Upper lobe of right lung (tissue), 1 donor: ENCODE measurements at regions not wholly inside any gene's neighbourhood (a gene's known extent, or its start where the extent isn't known, plus 50 kb on each side); places are given as distances from the start of the nearest gene placed in this dataset.
"Not testable (repeated sequence)": the region's sequence is repeated elsewhere in the genome, so short reads cannot be mapped to it uniquely, and the experiment has no call there.

ENCODE experiments used
- ATAC-seq: fragments of 200-7000 bp; cut with Tn5 transposase; one replicate; pipeline ENCODE4 v1.9.1; 2020; ENCODE audit warnings: mild to moderate bottlenecking, moderate library complexity
- DNase-seq: peaks from one replicate; pipeline ENCODE4 v3.0.0-alpha.2; 2020
- H3K27ac ChIP-seq: fragments of 200-600 bp; one replicate; pipeline ENCODE4 v1.8.0; 2022
- H3K27me3 ChIP-seq: fragments of 200-600 bp; one replicate; pipeline ENCODE4 v1.8.0; 2022; ENCODE audit warnings: mild to moderate bottlenecking
- H3K36me3 ChIP-seq: fragments of 200-600 bp; one replicate; pipeline ENCODE4 v1.8.0; 2022
- H3K4me1 ChIP-seq: fragments of 200-600 bp; one replicate; pipeline ENCODE4 v1.8.0; 2022
- H3K4me3 ChIP-seq: fragments of 200-600 bp; one replicate; pipeline ENCODE4 v1.8.0; 2022; ENCODE audit warnings: mild to moderate bottlenecking
- H3K9me3 ChIP-seq: fragments of 200-600 bp; one replicate; pipeline ENCODE4 v1.8.0; 2022
- intact Hi-C: fragments of 100-400 bp; cut with DNase I; formaldehyde crosslinking; loops from one replicate; pipeline ENCODE4 v1.11.0; 2022
- TF ChIP-seq, protein P1 (sequence below): fragments of 200-600 bp; IDR thresholded peaks from one replicate; pipeline ENCODE4 v1.8.0; 2022; ENCODE audit warnings: antibody characterized with exemption
- donor health status: DM: no; HTN: yes; CAD: no; lungs with severe emphysema.

DNA sequence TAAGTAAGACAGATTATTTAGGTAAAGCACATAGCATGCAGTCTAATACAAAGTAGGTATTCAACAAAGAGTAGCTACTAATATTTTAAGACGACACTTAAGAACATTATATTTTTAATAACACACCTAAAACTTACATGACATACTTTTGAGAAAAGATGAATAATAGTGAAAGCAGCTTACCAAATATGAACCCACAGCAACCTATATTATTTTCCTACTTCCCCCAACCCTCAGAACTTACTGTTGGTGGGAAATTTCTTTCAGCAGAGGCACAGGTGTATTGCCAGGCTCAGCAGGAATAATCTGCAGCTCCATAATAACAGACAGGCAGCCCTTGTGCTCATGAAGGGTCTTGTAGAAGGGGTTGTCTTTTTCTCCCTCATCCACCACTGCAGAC lies 498.9 kb downstream of the GLUD2 start:
- no peak for DNase-seq
- TF ChIP-seq, protein P1, sequence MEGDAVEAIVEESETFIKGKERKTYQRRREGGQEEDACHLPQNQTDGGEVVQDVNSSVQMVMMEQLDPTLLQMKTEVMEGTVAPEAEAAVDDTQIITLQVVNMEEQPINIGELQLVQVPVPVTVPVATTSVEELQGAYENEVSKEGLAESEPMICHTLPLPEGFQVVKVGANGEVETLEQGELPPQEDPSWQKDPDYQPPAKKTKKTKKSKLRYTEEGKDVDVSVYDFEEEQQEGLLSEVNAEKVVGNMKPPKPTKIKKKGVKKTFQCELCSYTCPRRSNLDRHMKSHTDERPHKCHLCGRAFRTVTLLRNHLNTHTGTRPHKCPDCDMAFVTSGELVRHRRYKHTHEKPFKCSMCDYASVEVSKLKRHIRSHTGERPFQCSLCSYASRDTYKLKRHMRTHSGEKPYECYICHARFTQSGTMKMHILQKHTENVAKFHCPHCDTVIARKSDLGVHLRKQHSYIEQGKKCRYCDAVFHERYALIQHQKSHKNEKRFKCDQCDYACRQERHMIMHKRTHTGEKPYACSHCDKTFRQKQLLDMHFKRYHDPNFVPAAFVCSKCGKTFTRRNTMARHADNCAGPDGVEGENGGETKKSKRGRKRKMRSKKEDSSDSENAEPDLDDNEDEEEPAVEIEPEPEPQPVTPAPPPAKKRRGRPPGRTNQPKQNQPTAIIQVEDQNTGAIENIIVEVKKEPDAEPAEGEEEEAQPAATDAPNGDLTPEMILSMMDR: no peak
- no peaks in the 10 kb centered on the region for H3K36me3 ChIP-seq
- no peaks in the 10 kb centered on the region for H3K4me1 ChIP-seq
- no peak overlapping the region for H3K4me3 ChIP-seq
- no peaks in the 10 kb centered on the region for H3K9me3 ChIP-seq
- H3K27me3 ChIP-seq: no peaks in the 10 kb centered on the region
- intact Hi-C loops: no loop called here
- ATAC-seq: no peak
- no peak overlapping the region for H3K27ac ChIP-seq

DNA sequence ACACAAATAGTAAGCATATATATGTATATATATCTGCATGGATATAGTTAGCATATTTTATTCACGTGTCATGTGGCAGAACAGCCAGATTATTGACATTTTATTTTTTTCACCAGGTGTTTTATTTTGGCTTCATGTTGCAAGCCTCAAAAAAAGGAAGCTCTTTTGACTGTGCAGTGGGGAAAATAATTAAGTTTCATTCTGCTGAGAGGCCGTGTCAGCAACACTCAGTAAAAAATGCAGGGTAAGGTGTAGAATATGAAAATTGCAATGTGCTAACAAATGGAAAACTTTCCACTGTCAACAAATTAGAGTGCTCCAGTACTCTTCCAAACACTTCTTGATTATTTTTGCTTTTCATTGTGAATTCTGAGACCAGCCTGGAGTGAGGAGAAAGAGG lies 511.5 kb downstream of the GLUD2 start:
- TF ChIP-seq, protein P1: no peak
- H3K4me1 ChIP-seq: no peaks in the 10 kb centered on the region
- no peaks in the 10 kb centered on the region for H3K27me3 ChIP-seq
- H3K9me3 ChIP-seq: no peaks in the 10 kb centered on the region
- H3K4me3 ChIP-seq: no peak overlapping the region
- ATAC-seq (no peak), DNase-seq (no peak)
- H3K27ac ChIP-seq: no peak overlapping the region
- no peaks in the 10 kb centered on the region for H3K36me3 ChIP-seq
- intact Hi-C loops: no loop called here

DNA sequence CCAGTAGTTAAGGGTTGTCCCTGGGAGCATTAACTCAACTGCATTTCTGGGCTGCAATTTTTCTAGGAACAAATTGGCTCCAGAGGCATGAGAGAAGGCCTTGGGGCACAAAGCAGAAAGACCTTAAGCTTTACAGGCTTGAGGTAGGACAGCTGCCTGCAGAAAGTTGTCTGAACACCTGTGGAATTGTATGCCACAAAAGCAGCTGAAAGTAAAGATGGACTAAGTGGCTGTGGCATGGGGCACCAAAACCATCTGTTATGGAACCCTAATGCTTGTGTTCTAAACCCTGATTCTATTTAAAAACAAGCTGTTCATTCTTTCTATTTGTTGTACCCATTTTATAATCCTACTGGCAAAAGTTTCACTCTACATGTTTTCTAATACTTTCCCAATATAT lies 515.2 kb downstream of the GLUD2 start:
- Histone ChIP-seq H3K4me1 (no peaks in the 10 kb centered on the region), H3K9me3 (no peaks in the 10 kb centered on the region), H3K4me3 (no peak overlapping the region), H3K27me3 (no peaks in the 10 kb centered on the region), H3K36me3 (no peaks in the 10 kb centered on the region), H3K27ac (no peak overlapping the region)
- intact Hi-C loops: no loop called here
- TF ChIP-seq, protein P1: no peak
- DNase-seq (no peak), ATAC-seq (no peak)

DNA sequence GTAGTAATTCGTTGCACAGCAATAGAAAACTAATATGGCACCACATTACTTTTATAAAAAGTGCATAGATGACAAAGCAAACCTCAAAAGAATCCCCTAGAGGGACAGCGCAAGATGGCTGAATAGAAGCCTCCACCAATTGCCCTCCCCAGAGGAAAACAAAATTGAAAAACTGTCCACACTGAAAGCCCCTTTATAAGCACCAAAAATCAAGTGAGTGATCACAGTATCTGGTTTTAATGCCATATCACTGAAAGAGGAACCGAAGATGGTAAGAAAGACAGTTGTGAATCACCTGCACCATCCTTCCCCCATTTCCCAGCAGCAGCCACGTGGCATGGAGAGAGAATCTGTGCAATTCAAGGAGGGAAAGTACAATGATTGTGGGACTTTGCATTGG lies 522.2 kb downstream of the GLUD2 start:
- intact Hi-C loops: no loop called here
- H3K4me3 ChIP-seq: no peak overlapping the region
- no peaks in the 10 kb centered on the region for H3K9me3 ChIP-seq
- DNase-seq (no peak), ATAC-seq (no peak)
- no peaks in the 10 kb centered on the region for H3K36me3 ChIP-seq
- no peak overlapping the region for H3K27ac ChIP-seq
- no peaks in the 10 kb centered on the region for H3K27me3 ChIP-seq
- TF ChIP-seq, protein P1: no peak
- H3K4me1 ChIP-seq: no peaks in the 10 kb centered on the region

DNA sequence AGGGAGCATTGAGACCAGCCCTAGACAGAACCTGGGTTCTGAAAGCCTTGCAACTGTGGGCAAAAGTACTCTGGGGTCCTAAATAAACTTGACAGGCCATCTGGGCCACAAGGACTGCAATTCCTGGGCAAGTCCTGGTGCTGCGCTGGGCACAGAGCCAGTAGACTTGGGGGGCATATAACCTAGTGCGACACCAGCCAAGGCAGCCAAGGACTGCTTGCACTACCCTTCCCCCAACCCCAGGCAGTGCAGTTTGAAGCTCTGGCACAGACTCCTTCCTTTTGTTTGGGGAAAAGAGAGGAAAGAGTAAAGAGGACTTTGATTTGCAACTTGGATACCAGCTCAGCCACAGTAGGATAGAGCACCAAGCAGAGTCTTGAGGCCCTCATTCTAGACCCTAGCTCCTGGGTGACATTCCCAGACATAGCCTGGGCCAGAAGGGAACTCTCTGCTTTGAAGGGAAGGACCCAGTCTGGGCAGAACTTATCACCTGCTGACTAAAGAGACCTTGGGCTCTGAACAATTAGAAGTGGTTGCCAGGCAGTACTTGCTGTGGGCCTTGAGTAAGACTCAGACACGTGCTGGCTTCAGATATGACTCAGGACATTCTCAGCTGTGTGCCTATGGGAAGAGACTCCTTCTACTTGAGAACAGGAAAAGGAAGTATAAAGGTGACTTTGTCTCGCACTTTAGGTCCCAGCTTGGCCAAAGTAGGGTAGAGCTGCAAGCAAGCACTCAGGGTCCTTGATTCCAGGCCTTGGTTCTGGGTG lies 522.8 kb downstream of the GLUD2 start:
- Histone ChIP-seq H3K4me1 (no peaks in the 10 kb centered on the region), H3K9me3 (no peaks in the 10 kb centered on the region), H3K4me3 (no peak overlapping the region), H3K27me3 (no peaks in the 10 kb centered on the region), H3K27ac (no peak overlapping the region), H3K36me3 (no peaks in the 10 kb centered on the region)
- no peak for ATAC-seq
- DNase-seq: no peak
- intact Hi-C loops: no loop called here
- TF ChIP-seq, protein P1: no peak

DNA sequence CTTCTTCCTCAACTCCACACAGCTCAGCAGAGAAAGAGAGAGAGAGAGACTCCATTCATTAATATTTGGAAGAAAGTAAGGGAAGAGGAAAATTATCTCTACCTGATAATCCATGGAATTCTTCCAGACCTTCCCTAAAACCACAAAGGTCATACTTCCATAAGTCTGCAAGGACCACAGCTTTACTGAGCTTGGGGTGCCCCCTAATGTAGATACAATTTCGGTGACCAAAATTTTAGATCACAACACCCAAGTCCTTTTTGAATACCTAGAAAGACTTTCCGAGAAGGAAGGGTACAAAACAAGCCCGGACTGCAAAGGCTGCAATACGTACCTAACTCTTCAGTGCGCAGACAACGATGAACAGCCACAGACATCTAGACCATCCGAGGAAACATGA lies 523.9 kb downstream of the GLUD2 start:
- Histone ChIP-seq H3K36me3 (no peaks in the 10 kb centered on the region), H3K27me3 (no peaks in the 10 kb centered on the region), H3K4me1 (no peaks in the 10 kb centered on the region), H3K9me3 (no peaks in the 10 kb centered on the region), H3K4me3 (no peak overlapping the region), H3K27ac (no peak overlapping the region)
- no peak for DNase-seq
- TF ChIP-seq, protein P1: no peak
- no peak for ATAC-seq
- intact Hi-C loops: no loop called here

DNA sequence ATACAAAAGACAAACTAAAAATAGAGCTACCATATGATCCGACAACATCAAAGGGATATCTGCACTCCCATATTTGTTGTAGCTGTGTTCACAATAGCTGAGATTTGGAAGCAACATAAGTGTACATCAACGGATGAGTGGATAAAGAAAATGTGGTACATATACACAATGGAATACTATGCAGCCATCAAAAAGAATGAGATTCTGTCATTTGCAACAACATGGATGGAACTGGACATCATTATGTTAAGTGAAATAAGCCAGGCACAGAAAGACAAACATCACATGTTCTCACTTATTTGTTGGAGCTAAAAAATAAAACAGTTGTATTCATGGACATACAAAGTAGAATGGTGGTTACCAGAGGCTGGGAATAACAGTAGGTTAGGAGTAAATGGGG lies 527.0 kb downstream of the GLUD2 start:
- H3K4me3 ChIP-seq, intact Hi-C loops, H3K36me3 ChIP-seq, H3K9me3 ChIP-seq, DNase-seq, ATAC-seq, H3K27ac ChIP-seq, H3K27me3 ChIP-seq, H3K4me1 ChIP-seq: not testable (repeated sequence)
